HCT116 (cell line): ENCODE measurements at regions not wholly inside any gene's neighbourhood (a gene's known extent, or its start where the extent isn't known, plus 50 kb on each side); places are given as distances from the start of the nearest gene placed in this dataset.

Source experiments
- ATAC-seq: fragments of 200-7000 bp; cut with Tn5 transposase; 2 replicates; pipeline ENCODE4 v1.9.1; 2020; ENCODE audit warnings: mild to moderate bottlenecking, moderate library complexity
- BruUV-seq: library from RNA; stranded (reverse); fragments of 400-500 nt; replicated peaks from 2 replicates; lab custom pipeline; 2021; lab: Mats Ljungman, UMichigan
- CTCF ChIA-PET: fragments of 300-600 bp; sonication (Branson Sonifier 250); formaldehyde crosslinking; loops from one replicate; lab custom pipeline; 2021; ENCODE audit warnings: antibody characterized with exemption; lab: Charles Lee
- POLR2A ChIA-PET: fragments of 300-600, 350-600 bp; sonication (Branson Sonifier 250); formaldehyde crosslinking; loops from one replicate; lab custom pipeline; 2021; ENCODE audit warnings: antibody characterized with exemption; lab: Charles Lee
- RAD21 ChIA-PET, 2 experiments: fragments of 300-600 bp; sonication (Branson Sonifier 250); formaldehyde crosslinking; loops; one replicate each; lab custom pipeline; 2023; ENCODE audit warnings: low total read pairs in 2 of 2; ENCODE audit not compliant: uncharacterized antibody in 2 of 2, unreplicated experiment in 2 of 2, low non-redundant PET in 1 of 2; lab: Charles Lee
- DNase-seq: peaks from one replicate; pipeline ENCODE4 v3.0.0-alpha.2; 2010; ENCODE audit warnings: low read depth, low spot score
- H2AFZ ChIP-seq: fragments of 200-600 bp; shearing (Covaris generic), sonication (generic); 2 replicates; pipeline ENCODE4 v1.6.1; 2017; ENCODE audit warnings: low read depth, mixed run types, mixed read lengths, antibody characterized with exemption, low read length; ENCODE audit not compliant: poor library complexity, severe bottlenecking
- H3K27ac ChIP-seq: 2 replicates; pipeline ENCODE4 v1.5.1; 2012; ENCODE audit warnings: low read depth, low read length
- H3K27me3 ChIP-seq: fragments of 200-600 bp; sonication (generic); 2 replicates; pipeline ENCODE4 v1.6.1; 2016; ENCODE audit warnings: mixed run types, low read length, mixed read lengths; ENCODE audit not compliant: insufficient read depth
- H3K36me3 ChIP-seq, 2 experiments: fragments of 200-500 bp in 1 of 2; fragments of 200-600 bp in 1 of 2; sonication (Bioruptor generic) in 1 of 2; sonication (generic) in 1 of 2; 2 replicates each; pipeline versions ENCODE4 v1.5.1 to v1.6.1; 2014 to 2016; ENCODE audit warnings: low read length in 2 of 2, inconsistent platforms in 1 of 2, mixed read lengths in 1 of 2, mixed run types in 1 of 2; ENCODE audit not compliant: insufficient read depth in 2 of 2, control insufficient read depth in 1 of 2
- H3K4me1 ChIP-seq, 2 experiments: fragments of 200-600 bp in 1 of 2; sonication (generic) in 1 of 2; 2 replicates each; pipeline versions ENCODE4 v1.5.1 to v1.6.1; 2012 to 2017; ENCODE audit warnings: low read length in 2 of 2, inconsistent platforms in 1 of 2, mild to moderate bottlenecking in 1 of 2, mixed read lengths in 1 of 2, mixed run types in 1 of 2, moderate library complexity in 1 of 2; ENCODE audit not compliant: insufficient read depth in 2 of 2, control insufficient read depth in 1 of 2
- H3K4me2 ChIP-seq: fragments of 200-600 bp; sonication (generic); 2 replicates; pipeline ENCODE4 v1.6.1; 2017; ENCODE audit warnings: mixed run types, low read length, mixed read lengths
- H3K4me3 ChIP-seq, 2 experiments: fragments of 200-600 bp in 1 of 2; sonication (generic) in 1 of 2; replicated peaks in 1 of 2; 2 replicates each; pipeline ENCODE4 v1.5.1; 2011 to 2016; ENCODE audit warnings: low read length in 2 of 2, control low read depth in 1 of 2, low read depth in 1 of 2, mild to moderate bottlenecking in 1 of 2, mixed read lengths in 1 of 2, mixed run types in 1 of 2
- H3K79me2 ChIP-seq: fragments of 200-600 bp; sonication (generic); 2 replicates; pipeline ENCODE4 v1.6.1; 2017; ENCODE audit warnings: mild to moderate bottlenecking, mixed run types, low read length, moderate library complexity, mixed read lengths; ENCODE audit not compliant: insufficient read depth
- H3K9ac ChIP-seq: fragments of 200-600 bp; sonication (generic); 2 replicates; pipeline ENCODE4 v1.6.1; 2016; ENCODE audit warnings: low read length, mixed read lengths
- H3K9me2 ChIP-seq: fragments of 200-600 bp; sonication (generic), shearing (Covaris generic); 2 replicates; pipeline ENCODE4 v1.6.1; 2017; ENCODE audit warnings: mixed run types, mild to moderate bottlenecking, moderate library complexity; ENCODE audit not compliant: insufficient read depth
- H3K9me3 ChIP-seq, 2 experiments: fragments of 200-500 bp in 1 of 2; fragments of 200-600 bp in 1 of 2; sonication (Bioruptor generic) in 1 of 2; sonication (generic) in 1 of 2; 2 replicates each; pipeline ENCODE4 v1.6.1; 2014 to 2017; ENCODE audit warnings: low read length in 2 of 2, mixed read lengths in 2 of 2, inconsistent platforms in 1 of 2, low read depth in 1 of 2, mild to moderate bottlenecking in 1 of 2, mixed run types in 1 of 2, moderate library complexity in 1 of 2; ENCODE audit not compliant: control insufficient read depth in 1 of 2, insufficient read depth in 1 of 2
- H4K20me1 ChIP-seq: fragments of 200-600 bp; sonication (generic), shearing (Covaris generic); 2 replicates; pipeline ENCODE4 v1.6.1; 2017; ENCODE audit warnings: mixed run types, mild to moderate bottlenecking, moderate library complexity; ENCODE audit not compliant: insufficient read depth
- ATF3 ChIP-seq: IDR thresholded peaks from 2 replicates; pipeline ENCODE4 v1.6.1; 2012
- CBX3 ChIP-seq: IDR thresholded peaks from 2 replicates; pipeline ENCODE4 v1.6.1; 2012; ENCODE audit warnings: low read depth
- CEBPB ChIP-seq: IDR thresholded peaks from 2 replicates; pipeline ENCODE4 v1.6.1; 2012; ENCODE audit warnings: low read depth
- ELF1 ChIP-seq: IDR thresholded peaks from 2 replicates; pipeline ENCODE4 v1.6.1; 2012; ENCODE audit warnings: low read depth, borderline replicate concordance
- EZH2phosphoT487 ChIP-seq: fragments of 200-600 bp; IDR thresholded peaks from 2 replicates; pipeline ENCODE4 v1.6.1; 2018; ENCODE audit warnings: antibody characterized with exemption, borderline replicate concordance
- FOSL1 ChIP-seq: IDR thresholded peaks from 2 replicates; pipeline ENCODE4 v1.6.1; 2012; ENCODE audit warnings: low read depth
- JUND ChIP-seq: IDR thresholded peaks from 2 replicates; pipeline ENCODE4 v1.6.1; 2012
- POLR2A ChIP-seq: IDR thresholded peaks from 2 replicates; pipeline ENCODE4 v1.7.0; 2011; ENCODE audit warnings: borderline replicate concordance; ENCODE audit not compliant: insufficient read depth, insufficient read length; ENCODE audit errors: extremely low read depth
- POLR2AphosphoS5 ChIP-seq: IDR thresholded peaks from 2 replicates; pipeline ENCODE4 v1.6.1; 2011; ENCODE audit warnings: mild to moderate bottlenecking, low read depth, low read length, moderate library complexity
- RAD21 ChIP-seq: IDR thresholded peaks from 2 replicates; pipeline ENCODE4 v1.6.1; 2012; ENCODE audit warnings: low read depth, mild to moderate bottlenecking
- REST ChIP-seq: IDR thresholded peaks from 2 replicates; pipeline ENCODE4 v1.6.1; 2012; ENCODE audit warnings: low read depth
- SIN3A ChIP-seq: IDR thresholded peaks from 2 replicates; pipeline ENCODE4 v1.6.1; 2012; ENCODE audit warnings: low read depth
- SP1 ChIP-seq: IDR thresholded peaks from 2 replicates; pipeline ENCODE4 v1.6.1; 2012; ENCODE audit warnings: low read depth
- SRF ChIP-seq: IDR thresholded peaks from 2 replicates; pipeline ENCODE4 v1.6.1; 2012; ENCODE audit warnings: low read depth
- YY1 ChIP-seq: IDR thresholded peaks from 2 replicates; pipeline ENCODE4 v1.6.1; 2011; ENCODE audit warnings: low read length, low read depth, moderate library complexity, mild to moderate bottlenecking; ENCODE audit not compliant: insufficient replicate concordance; ENCODE audit errors: extremely low read depth
- ZBTB33 ChIP-seq: IDR thresholded peaks from 2 replicates; pipeline ENCODE4 v1.6.1; 2011; ENCODE audit warnings: mild to moderate bottlenecking, low read length, moderate library complexity; ENCODE audit not compliant: insufficient replicate concordance; ENCODE audit errors: extremely low read depth
- ZFX ChIP-seq: fragments of 450-650 bp; IDR thresholded peaks from 2 replicates; pipeline ENCODE4 v1.6.1; 2017
- intact Hi-C: fragments of 100-400 bp; cut with micrococcal nuclease; formaldehyde crosslinking; loops from 2 replicates; pipeline ENCODE4 v1.10.0; 2022

DNA sequence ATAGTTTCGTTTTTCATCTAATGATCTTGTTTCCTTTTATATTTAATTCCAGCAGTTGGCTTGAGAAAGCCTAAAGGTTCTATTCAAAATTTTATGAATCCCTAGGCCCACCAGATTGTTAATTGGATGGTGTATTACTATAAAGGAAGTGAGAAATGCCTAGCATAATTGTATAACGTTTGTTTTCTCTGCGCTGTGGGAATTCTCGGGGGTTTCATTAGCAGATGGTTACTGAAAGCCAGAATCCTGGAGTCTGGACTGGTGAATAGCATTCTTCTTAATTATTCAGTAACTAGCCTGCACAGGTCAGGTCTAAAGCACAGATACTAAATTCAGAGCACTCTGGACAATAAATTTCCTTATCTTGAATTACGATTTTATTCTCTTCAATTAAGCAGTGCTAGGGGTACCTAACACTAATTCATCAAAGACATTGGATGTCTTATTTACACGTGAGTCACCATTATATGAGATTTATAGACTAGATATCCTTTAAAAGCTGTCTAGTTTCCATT, 459.4 kb downstream of the DTHD1 start:
- intact Hi-C loops, result no loop called here
- BruUV-seq, result no TSS peak
- Histone ChIP-seq H3K9me2 (no peaks in the 10 kb centered on the region), H3K4me2 (no peak overlapping the region), H3K79me2 (no peaks in the 10 kb centered on the region), H3K4me3 (no peak overlapping the region), H3K4me1 (no peaks in the 10 kb centered on the region), H3K27me3 (no peaks in the 10 kb centered on the region), H3K9me3 (no peaks in the 10 kb centered on the region), H4K20me1 (no peaks in the 10 kb centered on the region), H3K9ac (no peak overlapping the region), H2AFZ (no peak overlapping the region), H3K27ac (no peak overlapping the region), H3K36me3 (no peaks in the 10 kb centered on the region)
- TF ChIP-seq SRF, result no peak
- no peak for TF ChIP-seq REST
- TF ChIP-seq FOSL1, result no peak
- TF ChIP-seq ZBTB33, result no peak
- TF ChIP-seq JUND, result no peak
- TF ChIP-seq ZFX, result no peak
- TF ChIP-seq RAD21, result no peak
- no peak for TF ChIP-seq SIN3A
- TF ChIP-seq YY1, result no peak
- TF ChIP-seq ELF1, result no peak
- no peak for TF ChIP-seq POLR2AphosphoS5
- no peak for TF ChIP-seq ATF3
- no peak for TF ChIP-seq SP1
- no peak for TF ChIP-seq POLR2A
- no peak for TF ChIP-seq CEBPB
- TF ChIP-seq CBX3, result no peak
- TF ChIP-seq EZH2phosphoT487, result no peak
- CTCF ChIA-PET, result no interaction called here
- no peak for DNase-seq
- RAD21 ChIA-PET, result no interaction called here
- POLR2A ChIA-PET, result no interaction called here
- no peak for ATAC-seq
